Hippocampal formation (tissue), 2 donors: ENCODE measurements at regions not wholly inside any gene's neighbourhood (a gene's known extent, or its start where the extent isn't known, plus 50 kb on each side); places are given as distances from the start of the nearest gene placed in this dataset.
"Not testable (repeated sequence)": the region's sequence is repeated elsewhere in the genome, so short reads cannot be mapped to it uniquely, and the experiment has no call there.

Source experiments
- DNase-seq, 2 donors: peaks; one replicate each; lab custom pipeline; 2025; lab: John Stamatoyannopoulos, UW

DNA sequence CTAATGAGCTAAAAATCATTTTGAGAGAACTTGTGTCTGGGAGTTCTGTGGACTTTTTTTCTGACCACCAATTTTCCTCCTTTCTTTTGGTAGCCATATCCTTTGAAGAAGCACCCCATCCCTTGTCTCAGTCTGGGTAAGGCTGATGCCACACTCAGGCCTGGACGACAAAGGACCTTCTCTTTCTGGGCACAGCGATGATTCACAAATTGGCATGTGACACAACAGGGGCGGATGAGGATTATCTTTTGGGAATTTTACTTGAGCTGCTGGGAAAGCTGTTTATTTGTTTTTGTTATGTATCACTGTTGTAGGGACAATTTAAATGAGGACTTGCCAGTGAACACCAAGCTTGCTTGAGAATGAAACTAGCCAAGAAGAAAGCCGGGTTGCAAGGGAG lies 233.4 kb upstream of the HAND2 start:
- no peak for DNase-seq

DNA sequence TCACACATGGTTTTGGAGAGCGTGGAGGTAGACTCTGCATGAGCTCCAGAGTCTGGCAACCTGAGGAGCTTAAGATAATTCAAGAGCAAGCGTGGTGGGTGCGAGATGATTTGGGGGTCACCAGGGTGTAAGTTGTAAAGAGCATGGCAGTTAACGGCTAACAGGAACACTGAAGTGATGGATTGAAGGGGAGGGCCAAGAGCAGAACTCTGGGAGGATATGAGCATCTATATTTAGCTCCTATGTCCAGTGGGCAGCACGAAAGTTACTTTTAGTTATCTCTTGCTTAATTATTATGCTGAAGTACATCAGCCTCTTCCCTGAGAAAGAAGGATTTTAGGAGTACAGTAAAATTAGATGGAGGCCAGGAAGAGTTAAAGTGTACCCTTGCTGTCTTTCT lies 231.9 kb upstream of the HAND2 start:
- no peak for DNase-seq

DNA sequence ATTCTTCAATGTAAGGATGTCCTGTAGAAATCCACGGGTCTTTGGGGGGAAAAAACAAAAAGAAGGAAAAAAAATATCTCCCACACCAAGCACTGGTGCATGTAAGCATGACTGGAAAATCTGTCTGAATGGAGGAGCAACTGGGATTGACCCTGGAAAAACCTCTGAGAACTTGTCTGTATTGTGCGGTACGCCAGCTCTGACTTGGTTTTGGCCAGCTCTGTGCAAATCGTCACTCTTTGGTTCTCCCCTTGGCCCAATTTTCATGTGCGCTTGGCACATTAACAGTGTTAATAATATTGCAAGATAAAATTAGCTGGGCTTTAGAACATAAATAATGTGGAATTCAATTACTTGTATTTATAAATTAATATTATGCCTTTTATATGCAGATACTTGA lies 231.2 kb upstream of the HAND2 start:
- no peak for DNase-seq

DNA sequence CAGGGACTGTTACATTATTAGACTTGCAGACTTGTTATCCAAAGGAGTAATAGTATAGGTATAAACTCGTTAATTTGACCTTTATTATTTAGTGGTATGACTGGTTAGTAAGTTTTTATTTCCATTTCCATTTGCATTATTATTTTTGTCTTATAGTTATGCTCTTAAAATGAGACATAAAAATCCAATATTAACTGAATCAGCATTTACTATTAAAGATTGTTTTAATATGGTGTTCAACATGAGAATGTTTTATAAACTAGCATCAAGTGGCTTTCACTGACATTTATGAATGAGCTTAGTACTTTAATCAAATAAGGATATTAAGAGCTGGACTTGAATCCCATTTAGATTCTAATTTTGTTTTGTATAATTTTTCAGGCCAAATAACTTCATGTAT lies 228.1 kb upstream of the HAND2 start:
- no peak for DNase-seq

DNA sequence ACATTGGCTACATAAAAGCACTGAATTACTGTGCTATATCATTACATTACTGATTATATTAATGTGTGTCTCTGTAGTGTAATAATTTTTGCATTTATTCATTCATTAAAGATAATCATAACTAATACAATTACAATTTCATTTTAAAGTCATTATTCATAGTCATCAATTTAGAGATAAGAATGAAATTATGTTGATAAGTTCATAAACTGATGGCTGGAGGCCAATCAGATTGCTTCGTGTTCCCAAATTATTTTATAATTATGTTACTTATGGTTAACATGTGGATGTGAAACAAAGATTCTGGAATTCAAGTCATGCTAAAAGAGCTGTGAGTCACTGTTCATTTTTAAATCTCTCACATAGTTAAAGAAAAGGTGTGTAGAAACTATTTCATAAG lies 223.4 kb upstream of the HAND2 start:
- DNase-seq = no peak

DNA sequence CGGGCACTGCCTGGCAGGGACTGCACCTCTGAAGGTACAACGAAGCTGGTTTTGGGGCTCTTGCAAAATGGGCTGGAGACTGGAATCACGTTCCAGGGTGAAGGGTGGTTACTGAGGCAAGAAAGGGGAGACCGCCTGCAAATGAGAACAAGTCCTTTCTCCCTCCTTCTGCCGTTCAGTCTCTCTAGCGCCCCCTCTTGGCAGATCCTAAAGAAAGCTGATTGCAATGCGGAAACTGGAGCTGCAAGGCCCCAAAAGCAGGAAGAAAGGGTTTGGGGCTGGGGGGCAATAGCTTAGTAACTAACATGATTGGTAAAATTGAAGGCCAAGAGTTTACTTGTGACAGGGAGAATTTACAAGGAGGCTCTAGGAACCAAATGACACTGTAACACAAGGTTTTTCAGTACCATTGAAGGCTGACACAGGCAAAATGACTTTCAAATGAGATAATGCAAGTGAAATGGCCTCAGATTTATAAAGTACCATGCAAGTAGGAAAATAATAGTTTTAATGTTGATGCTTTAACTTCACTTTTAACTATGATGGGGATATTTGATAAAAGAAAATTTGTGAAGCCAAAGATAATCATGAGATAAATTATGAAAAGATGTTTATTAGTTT lies 222.7 kb upstream of the HAND2 start:
- no peak for DNase-seq

DNA sequence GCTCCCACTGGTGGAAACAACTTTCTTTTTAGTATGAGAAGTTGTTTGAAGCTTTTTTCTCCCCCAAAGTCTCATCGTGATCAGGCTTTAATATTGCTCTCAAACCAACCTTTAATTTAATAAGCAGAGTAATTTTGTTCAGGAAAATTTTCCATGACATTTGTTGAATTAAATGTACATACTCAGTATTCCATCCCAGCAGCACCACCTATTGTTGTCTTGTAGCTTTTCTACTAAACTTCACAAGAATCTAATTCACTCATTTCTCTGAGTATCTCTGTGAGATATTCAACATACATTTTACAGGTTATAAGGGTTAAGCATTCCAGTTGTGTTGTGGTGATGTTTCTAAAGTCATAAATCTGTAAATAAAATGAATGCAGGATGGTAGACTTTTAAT lies 218.3 kb upstream of the HAND2 start:
- DNase-seq = no peak

DNA sequence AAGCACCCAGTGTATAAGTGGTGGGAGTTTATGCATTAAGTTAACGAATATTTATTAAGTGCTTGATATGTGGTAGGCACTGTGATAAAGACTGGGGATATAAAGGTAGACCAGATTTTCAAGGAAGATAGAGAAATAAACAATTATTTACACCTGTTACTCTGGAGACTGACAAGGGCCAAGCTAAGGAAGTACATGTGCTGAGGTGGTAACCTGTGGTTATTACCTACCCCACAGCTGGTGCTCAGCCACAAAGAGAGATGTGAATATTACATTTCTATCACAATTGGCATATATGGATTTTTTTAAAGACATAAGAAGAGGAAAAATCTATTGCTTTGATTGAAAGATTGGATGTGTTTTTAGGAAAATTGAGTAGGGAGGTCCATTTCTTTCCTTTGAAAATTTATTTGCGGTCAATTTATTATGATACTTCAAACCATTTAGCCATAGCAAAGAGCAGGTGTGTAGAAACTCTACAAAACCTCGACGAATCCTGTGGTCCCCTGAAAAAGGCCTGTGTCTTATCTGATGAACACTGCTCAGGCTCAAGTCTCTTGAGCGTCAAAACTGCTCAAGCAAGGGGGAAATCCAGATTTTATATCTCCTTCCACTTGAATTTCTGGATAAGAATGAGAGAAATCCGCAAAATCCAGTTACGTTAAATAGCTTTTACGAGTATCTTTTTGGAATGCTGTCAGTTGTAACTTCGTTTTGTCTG lies 217.7 kb upstream of the HAND2 start:
- DNase-seq = no peak

DNA sequence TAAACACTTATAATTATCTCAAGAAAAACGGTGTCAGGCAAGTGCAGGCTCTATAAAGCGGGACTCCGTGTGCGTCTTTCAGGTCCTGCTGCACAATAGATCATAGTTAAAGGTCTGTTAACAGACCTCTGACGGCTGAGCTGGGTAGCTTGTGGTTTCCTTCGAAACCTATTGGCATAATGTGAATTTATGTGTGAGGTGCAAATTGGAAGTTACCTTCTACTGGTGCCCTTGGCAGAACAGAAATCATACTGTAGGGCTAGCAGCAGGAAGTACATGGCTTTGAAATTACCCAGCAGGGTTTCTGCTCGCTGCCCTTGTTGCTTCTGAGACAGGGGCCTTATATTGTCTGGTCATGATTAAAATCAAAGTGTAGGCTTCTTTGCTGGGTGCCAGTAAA lies 216.4 kb upstream of the HAND2 start:
- no peak for DNase-seq

DNA sequence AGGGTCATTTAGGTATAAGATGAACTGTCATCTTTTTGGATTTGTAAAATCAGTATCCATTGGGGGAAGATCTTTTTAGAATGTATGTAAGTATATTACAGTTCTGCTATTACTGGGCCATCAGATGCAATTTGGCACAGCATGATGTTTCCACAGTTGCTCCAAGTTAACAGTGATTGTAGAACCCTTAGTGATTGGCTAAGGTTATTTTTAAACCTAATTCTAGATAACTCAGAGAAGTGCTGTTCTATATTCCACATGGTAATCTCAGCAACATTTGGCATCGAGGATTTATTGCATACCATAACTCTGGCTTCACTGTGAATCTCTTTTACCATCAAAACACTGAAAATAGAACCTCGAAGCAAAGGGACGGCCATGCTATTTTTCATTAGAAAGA lies 215.7 kb upstream of the HAND2 start:
- DNase-seq = no peak

DNA sequence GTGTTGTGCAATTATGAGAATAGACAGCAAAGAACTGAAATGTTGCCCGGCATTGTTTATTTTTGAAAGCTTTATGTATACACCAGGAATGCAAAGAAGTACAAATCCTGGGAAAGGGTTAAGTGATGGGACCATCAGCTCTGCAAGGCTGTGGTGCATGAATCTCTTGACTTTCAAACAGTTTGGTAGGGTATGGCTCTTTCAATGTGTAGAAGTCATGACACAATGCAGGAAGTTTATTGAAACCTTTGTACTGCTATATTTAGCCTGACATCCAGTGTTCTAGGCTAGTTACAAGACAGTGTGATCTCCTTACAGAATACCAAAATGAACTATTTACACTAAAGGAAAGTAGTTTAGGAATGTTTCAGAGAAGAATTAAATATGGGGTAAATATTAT lies 206.8 kb upstream of the HAND2 start:
- no peak for DNase-seq

DNA sequence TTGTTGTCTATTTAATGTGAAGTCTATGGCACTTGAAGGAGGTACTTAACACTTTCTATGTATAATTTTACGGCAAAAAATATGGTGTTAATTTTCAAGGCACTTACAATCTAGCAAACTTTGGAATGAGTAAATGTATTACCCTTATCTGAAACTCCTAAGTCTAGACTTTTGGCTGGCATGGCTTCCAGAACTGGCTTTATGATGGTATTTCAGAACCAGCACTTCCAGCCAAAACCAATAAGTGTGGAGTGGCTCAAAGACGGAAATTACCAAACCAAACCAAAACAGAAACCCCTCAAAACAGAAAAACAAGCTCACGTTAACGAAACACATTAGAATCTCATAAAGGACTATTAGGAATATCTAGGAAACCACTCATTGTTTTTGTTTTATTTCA lies 205.6 kb upstream of the HAND2 start:
- no peak for DNase-seq

DNA sequence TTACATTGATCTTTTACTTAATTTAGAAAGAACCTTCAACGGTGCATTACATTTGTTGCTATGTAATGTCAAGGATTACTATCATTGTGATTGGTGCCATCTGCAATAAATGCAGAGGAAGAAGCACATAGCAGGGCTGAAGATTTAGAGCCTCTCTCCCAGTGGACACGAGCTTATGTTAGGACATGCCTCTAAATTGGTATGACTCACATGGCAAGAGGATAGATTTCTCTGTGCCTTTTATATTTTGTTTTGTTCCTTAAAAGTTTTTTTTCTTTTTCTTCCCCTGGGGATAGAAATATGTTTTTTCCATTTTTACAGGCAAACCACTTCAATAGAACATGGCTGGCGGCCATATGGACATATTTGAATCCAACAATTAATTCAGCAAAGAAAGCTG lies 205.0 kb upstream of the HAND2 start:
- DNase-seq = no peak

DNA sequence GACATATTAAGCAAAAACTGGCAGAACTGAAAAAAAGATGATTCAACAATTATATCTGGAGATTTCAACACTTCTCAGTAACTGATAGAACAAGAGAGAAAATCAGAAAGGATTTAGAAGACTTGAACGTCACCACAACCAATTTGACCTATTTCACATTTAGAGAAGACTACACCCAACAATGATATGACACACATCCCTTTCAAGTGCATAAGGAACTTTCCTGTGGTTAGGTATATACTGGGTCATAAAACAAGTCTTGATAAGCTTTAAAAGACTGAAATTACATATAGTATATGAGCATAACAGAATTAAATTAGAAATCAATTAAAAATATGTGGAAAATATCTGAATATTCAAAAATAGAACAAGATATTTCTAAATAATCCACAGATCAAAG lies 201.2 kb upstream of the HAND2 start:
- DNase-seq = no peak

DNA sequence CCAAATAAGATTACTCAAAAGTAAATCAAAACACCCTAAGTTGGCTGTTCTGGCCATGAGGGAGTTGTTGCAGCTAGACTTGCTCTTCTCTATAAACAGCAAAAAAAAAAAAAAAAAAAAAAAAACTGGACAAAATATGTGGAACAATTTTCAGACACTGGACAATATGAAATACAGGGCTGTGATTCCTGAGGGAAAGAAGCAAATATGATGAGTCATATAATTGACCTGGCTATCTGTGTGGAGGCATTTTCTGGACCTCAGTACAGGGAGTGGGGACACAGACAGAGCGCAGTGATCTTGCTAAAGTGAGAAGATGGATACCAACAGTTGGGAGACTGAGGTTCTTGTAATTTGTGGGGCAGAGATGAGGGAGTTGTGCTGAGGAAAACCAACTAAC lies 192.0 kb upstream of the HAND2 start:
- DNase-seq = no peak

DNA sequence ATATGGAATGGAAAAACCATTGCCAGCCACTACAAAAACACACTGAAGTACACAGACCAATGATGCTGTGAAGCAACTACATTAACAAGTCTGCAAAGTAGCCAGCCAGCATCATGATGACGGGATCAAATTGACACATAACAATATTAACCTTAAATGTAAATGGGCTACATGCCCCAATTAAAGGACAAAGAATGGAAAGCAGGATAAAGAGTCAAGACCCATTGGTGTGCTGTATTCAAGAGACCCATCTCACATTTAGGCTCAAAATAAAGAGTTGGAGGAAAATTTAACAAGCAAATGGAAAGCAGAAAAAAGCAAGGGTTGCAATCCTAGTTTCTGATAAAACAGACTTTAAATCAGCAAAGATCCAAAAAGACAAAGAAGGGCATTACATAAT lies 188.5 kb upstream of the HAND2 start:
- DNase-seq = not testable (repeated sequence)

DNA sequence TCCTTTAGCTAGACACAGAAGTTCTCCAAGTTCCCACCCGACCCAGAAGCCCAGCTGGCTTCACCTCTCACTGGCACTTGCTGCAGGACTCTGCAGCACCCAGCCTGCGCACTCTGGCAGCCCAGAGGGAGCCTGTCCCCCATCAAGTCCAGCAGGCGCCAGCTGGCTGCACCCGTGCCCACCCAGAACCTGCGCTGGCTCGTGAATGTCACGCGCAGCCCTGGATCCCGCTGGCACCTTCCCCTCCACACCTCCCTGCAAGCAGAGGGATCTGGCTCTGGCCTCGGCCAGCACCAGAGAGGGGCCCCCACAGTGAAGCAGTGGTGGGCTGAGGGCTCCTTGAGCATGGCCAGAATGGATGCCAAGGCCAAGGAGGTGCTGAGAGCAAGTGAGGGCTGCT lies 187.6 kb upstream of the HAND2 start:
- no peak for DNase-seq

DNA sequence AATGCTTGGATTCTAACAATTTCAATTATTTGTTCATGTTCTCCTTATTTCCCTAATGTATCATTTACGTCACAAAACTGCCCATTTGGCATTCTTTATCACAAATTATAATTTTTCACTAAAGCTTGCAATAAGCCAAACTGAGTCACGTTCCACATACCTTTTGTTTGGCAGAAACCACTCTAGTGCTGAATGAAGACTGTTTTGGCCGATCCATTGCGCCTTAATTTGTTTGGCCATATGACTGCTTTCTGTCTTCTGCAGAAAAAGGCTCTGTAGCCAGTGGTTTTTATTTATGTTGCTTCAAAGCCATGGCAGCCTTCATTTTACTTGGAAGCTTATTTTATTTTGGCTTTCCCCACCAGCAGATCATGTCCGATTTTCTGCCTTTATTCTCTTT lies 184.4 kb upstream of the HAND2 start:
- no peak for DNase-seq

DNA sequence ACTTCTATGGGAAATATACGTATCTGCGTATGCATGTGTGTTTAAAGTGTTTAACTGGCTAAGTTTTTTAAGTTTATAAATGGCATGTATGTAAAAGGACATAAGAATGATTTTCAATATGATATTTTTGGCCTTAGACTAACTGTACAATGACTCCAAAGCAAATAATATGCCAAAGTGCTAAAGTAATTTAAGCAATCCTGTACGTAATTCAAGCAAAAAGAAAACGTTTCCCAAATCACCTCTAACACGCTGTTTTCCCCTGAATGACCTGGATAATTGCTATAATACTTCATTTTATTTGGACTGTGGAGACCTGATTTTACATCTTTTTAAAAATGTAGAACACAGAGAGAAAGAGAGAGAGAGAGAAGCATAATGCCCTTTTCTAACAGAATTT lies 183.0 kb upstream of the HAND2 start:
- no peak for DNase-seq

DNA sequence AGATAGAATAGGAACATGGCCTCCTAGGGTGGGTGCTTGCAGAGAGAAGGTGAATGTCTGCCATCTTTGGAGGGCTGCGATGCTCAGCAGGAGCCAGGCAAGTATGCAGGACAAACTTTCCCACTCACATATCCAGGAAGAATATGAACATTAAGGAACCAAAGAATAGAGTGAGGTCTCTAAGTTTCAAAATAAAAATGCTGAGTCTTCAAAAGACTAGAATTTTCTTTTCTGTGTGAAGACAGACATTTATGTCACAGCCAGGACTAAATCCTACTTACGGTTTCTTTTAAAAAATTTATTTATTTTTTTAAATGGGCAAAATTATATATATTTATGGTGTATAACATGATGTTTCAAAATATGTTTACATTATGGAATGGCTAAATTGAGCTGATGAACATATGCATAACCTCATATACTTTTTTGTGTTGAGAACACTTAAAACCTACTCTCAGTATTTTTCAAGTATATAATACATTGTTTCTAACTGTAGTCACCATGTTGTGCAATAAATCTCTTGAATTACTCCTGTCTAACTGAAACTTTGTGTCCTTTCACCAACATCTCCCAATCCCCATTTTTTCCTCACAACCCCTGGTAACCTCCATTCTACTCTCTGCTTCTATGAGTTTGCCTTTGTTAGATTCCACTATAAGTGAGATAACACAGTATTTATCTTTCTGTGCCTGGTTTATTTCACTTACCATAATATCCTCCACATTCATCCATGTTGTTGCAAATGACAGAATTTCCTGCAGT lies 177.8 kb upstream of the HAND2 start:
- DNase-seq = no peak

DNA sequence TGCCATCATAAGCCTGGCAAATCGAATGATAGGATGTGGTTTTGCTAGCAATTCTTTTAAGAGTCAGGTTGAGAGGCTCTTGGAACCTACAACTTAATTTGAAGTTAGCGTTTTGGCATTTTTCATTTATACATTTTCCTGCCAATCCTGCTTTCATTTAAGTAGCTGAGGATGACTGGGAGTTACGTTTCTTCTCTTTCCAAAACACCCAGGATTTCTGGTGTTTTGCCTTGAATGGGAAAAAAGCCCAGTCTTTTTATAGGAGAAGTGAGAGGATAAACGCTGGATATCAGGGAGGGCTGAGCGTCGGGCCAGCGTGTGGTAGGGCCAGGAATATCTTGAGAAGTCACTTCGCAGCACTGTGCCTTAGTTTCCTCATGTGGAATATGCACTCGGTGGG lies 174.2 kb upstream of the HAND2 start:
- no peak for DNase-seq

DNA sequence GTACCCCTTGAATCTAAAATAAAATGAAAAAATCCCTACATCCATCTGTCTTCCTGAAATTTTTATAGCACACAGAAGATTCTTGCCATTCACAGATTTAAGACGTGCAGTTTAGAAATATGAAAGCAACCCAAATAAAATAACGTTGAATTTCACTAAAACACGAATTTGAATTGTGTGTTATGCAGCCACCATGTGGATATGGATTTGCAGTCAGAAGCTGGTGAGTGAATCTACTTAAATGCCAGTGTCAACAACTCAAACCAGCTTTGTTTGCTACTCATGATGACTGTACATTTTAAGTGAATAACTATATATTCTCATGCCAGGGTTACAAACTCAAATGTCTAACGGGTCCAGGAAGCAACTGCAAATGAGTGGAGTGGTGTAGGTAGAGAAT lies 173.0 kb upstream of the HAND2 start:
- no peak for DNase-seq

DNA sequence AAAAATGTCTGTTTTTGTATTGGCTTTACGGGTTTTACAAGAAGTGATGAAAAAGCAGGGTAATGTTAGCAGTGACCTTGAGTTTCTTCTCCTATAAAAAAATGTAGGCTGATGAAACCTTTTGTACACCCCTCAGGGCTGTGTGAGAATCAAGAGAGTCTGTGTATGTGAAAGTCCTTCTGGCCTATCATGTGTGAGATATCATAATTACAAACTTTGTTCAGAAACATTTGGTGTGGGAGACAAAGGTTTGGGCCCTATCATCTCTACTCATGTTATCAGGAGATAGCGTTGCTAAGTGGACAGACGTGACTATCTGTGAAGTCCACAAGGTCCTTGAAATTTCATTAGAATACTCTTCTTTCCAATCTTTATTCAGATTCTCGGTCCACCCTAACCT lies 170.6 kb upstream of the HAND2 start:
- no peak for DNase-seq
